PC-3 (cell line): ENCODE measurements at regions not wholly inside any gene's neighbourhood (a gene's known extent, or its start where the extent isn't known, plus 50 kb on each side); places are given as distances from the start of the nearest gene placed in this dataset.
"Not testable (repeated sequence)": the region's sequence is repeated elsewhere in the genome, so short reads cannot be mapped to it uniquely, and the experiment has no call there.

ENCODE experiments used
- ATAC-seq: fragments of 200-7000 bp; cut with Tn5 transposase; 2 replicates; pipeline ENCODE4 v1.9.1; 2020; ENCODE audit warnings: mild to moderate bottlenecking, moderate library complexity
- BruUV-seq: library from RNA; stranded (reverse); fragments of 400-500 nt; replicated peaks from 2 replicates; lab custom pipeline; 2021; lab: Mats Ljungman, UMichigan
- CTCF ChIA-PET: fragments of 300-600 bp; sonication (Branson Sonifier 250); formaldehyde crosslinking; loops from one replicate; lab custom pipeline; 2022; ENCODE audit warnings: antibody characterized with exemption; lab: Charles Lee
- POLR2A ChIA-PET: fragments of 300-600 bp; sonication (Branson Sonifier 250); formaldehyde crosslinking; loops from one replicate; lab custom pipeline; 2022; ENCODE audit warnings: antibody characterized with exemption; ENCODE audit not compliant: unreplicated experiment; lab: Charles Lee
- DNase-seq: peaks from one replicate; pipeline ENCODE4 v3.0.0-alpha.2; 2015
- H2AFZ ChIP-seq: fragments of 300-600 bp; sonication (generic); 2 replicates; pipeline ENCODE4 v1.6.0; 2016; ENCODE audit warnings: antibody characterized with exemption, low read length
- H3F3A ChIP-seq: fragments of 300-600 bp; sonication (generic); one replicate; pipeline ENCODE4 v1.6.0; 2017; ENCODE audit warnings: antibody characterized with exemption, low read length, control low read depth, mild to moderate bottlenecking; ENCODE audit not compliant: unreplicated experiment
- H3K27ac ChIP-seq: fragments of 300-600 bp; sonication (generic); 2 replicates; pipeline ENCODE4 v1.5.1; 2016; ENCODE audit warnings: mild to moderate bottlenecking, low read length
- H3K27me3 ChIP-seq: fragments of 300-600 bp; sonication (generic); 2 replicates; pipeline ENCODE4 v1.6.1; 2016; ENCODE audit warnings: low read length, mixed read lengths
- H3K36me3 ChIP-seq: fragments of 300-600 bp; sonication (generic); 2 replicates; pipeline ENCODE4 v1.6.1; 2016; ENCODE audit warnings: low read depth, mixed run types, low read length, mixed read lengths
- H3K4me1 ChIP-seq: fragments of 300-600 bp; sonication (generic); 2 replicates; pipeline ENCODE4 v1.5.1; 2016; ENCODE audit warnings: low read length; ENCODE audit not compliant: insufficient read depth
- H3K4me2 ChIP-seq: fragments of 300-600 bp; sonication (generic); 2 replicates; pipeline ENCODE4 v1.6.0; 2016; ENCODE audit warnings: low read length
- H3K4me3 ChIP-seq: fragments of 300-600 bp; sonication (generic); 2 replicates; pipeline ENCODE4 v1.5.1; 2016; ENCODE audit warnings: mild to moderate bottlenecking, low read length, mixed read lengths
- H3K79me2 ChIP-seq: fragments of 300-600 bp; sonication (generic); 2 replicates; pipeline ENCODE4 v1.6.1; 2017; ENCODE audit warnings: low read length, mixed read lengths
- H3K9ac ChIP-seq: fragments of 300-600 bp; sonication (generic); 2 replicates; pipeline ENCODE4 v1.6.0; 2016; ENCODE audit warnings: mild to moderate bottlenecking, low read length
- H3K9me2 ChIP-seq: fragments of 300-600 bp; sonication (generic); replicated peaks from 2 replicates; pipeline ENCODE4 v1.6.1; 2016; ENCODE audit warnings: mixed run types, low read length, mixed read lengths
- H3K9me3 ChIP-seq: fragments of 300-600 bp; sonication (generic); 2 replicates; pipeline ENCODE4 v1.6.1; 2016; ENCODE audit warnings: low read length, mixed read lengths
- H4K20me1 ChIP-seq: fragments of 300-600 bp; sonication (generic); 2 replicates; pipeline ENCODE4 v1.6.1; 2016; ENCODE audit warnings: low read length, mixed read lengths
- CTCF ChIP-seq: fragments of 300-600 bp; sonication (generic); conservative IDR thresholded peaks from 2 replicates; pipeline ENCODE4 v1.5.1; 2017; ENCODE audit warnings: antibody characterized with exemption, low read depth, mild to moderate bottlenecking, low read length
- EZH2 ChIP-seq: fragments of 300-600 bp; sonication (generic); IDR thresholded peaks from one replicate; pipeline ENCODE4 v1.6.1; 2017; ENCODE audit warnings: antibody characterized with exemption, mild to moderate bottlenecking, low read length; ENCODE audit not compliant: unreplicated experiment
- EZH2phosphoT487 ChIP-seq: fragments of 300-600 bp; sonication (generic); IDR thresholded peaks from 2 replicates; pipeline ENCODE4 v1.6.1; 2018; ENCODE audit warnings: mild to moderate bottlenecking, antibody characterized with exemption, low read length, borderline replicate concordance
- intact Hi-C: fragments of 100-400 bp; cut with micrococcal nuclease; formaldehyde crosslinking; loops from 2 replicates; pipeline ENCODE4 v1.9.0; 2023

- no peaks in the 10 kb centered on the region for H3K36me3 ChIP-seq
- BruUV-seq, result no TSS peak
- POLR2A ChIA-PET, result no interaction called here
Observed at GRCh38 chr5:84709075-84709474, 324.4 kb upstream of the EDIL3 start.

GRCh38 chr5:84706678-84707641 is 322.3 kb upstream of the EDIL3 start:
- Histone ChIP-seq H3K36me3 (no peaks in the 10 kb centered on the region), H3K79me2 (no peaks in the 10 kb centered on the region), H3K4me2 (no peak overlapping the region), H3K9ac (no peak overlapping the region), H3K27ac (no peak overlapping the region), H3K9me2 (no peaks in the 10 kb centered on the region), H3K4me3 (no peak overlapping the region), H3K27me3 (no peaks in the 10 kb centered on the region), H3K4me1 (no peaks in the 10 kb centered on the region), H2AFZ (no peak overlapping the region), H3K9me3 (no peaks in the 10 kb centered on the region), H3F3A (no peaks in the 10 kb centered on the region), H4K20me1 (no peaks in the 10 kb centered on the region)
- POLR2A ChIA-PET, result no interaction called here
- intact Hi-C loops, result no loop called here
- CTCF ChIA-PET, result no interaction called here
- no TSS peak for BruUV-seq
- no peak for ATAC-seq
- no peak for TF ChIP-seq CTCF
- no peak for TF ChIP-seq EZH2phosphoT487
- TF ChIP-seq EZH2, result no peak
- no peak for DNase-seq

More at GRCh38 chr5:84709075-84709474, 324.4 kb upstream of the EDIL3 start:
- Histone ChIP-seq H3K4me2 (no peak overlapping the region), H3K9me3 (no peaks in the 10 kb centered on the region), H3K9ac (no peak overlapping the region), H3K27me3 (no peaks in the 10 kb centered on the region), H3K4me1 (no peaks in the 10 kb centered on the region), H4K20me1 (no peaks in the 10 kb centered on the region), H3K79me2 (no peaks in the 10 kb centered on the region), H3F3A (no peaks in the 10 kb centered on the region), H3K4me3 (no peak overlapping the region), H3K9me2 (no peaks in the 10 kb centered on the region), H2AFZ (no peak overlapping the region), H3K27ac (no peak overlapping the region)
- intact Hi-C loops, result no loop called here
- CTCF ChIA-PET, result no interaction called here
- no peak for ATAC-seq
- TF ChIP-seq EZH2 (no peak), EZH2phosphoT487 (no peak), CTCF (no peak)
- no peak for DNase-seq

- peaks cover 17% of the 10 kb centered on the region for H3K4me1 ChIP-seq
- H2AFZ ChIP-seq, POLR2A ChIA-PET, H3K4me3 ChIP-seq, H3K27ac ChIP-seq, H3K9me3 ChIP-seq, H3K9me2 ChIP-seq, DNase-seq, intact Hi-C loops, H3F3A ChIP-seq, H3K27me3 ChIP-seq, H3K9ac ChIP-seq, H3K79me2 ChIP-seq, H3K4me2 ChIP-seq, CTCF ChIA-PET, BruUV-seq, H3K36me3 ChIP-seq, H4K20me1 ChIP-seq, ATAC-seq: not testable (repeated sequence)
Observed at GRCh38 chr5:84700545-84700944, 315.9 kb upstream of the EDIL3 start.
